GM12878 (cell line): ENCODE measurements at regions not wholly inside any gene's neighbourhood (a gene's known extent, or its start where the extent isn't known, plus 50 kb on each side); places are given as distances from the start of the nearest gene placed in this dataset.

Experiments used
- ATAC-seq: fragments of 200-7000 bp; cut with Tn5 transposase; 3 replicates; pipeline ENCODE4 v1.9.1; 2020; ENCODE audit warnings: mild to moderate bottlenecking, moderate library complexity
- BruUV-seq: library from RNA; stranded (reverse); fragments of 400-500 nt; replicated peaks from 2 replicates; lab custom pipeline; 2021; lab: Mats Ljungman, UMichigan
- CTCF ChIA-PET: fragments of 300-600 bp; sonication (Branson Sonifier 250); formaldehyde crosslinking; extraction: SDS; loops from one replicate; lab custom pipeline; 2021; ENCODE audit warnings: inconsistent platforms; lab: Yijun Ruan, JAX
- POLR2A ChIA-PET: fragments of 350-600 bp; formaldehyde crosslinking; extraction: SDS; loops from one replicate; lab custom pipeline; 2021; ENCODE audit warnings: inconsistent platforms; lab: Charles Lee
- RAD21 ChIA-PET: fragments of 300-600 bp; sonication (Branson Sonifier 250); formaldehyde crosslinking; loops from one replicate; lab custom pipeline; 2023; ENCODE audit warnings: antibody characterized with exemption; ENCODE audit not compliant: unreplicated experiment; lab: Charles Lee
- SMC1A ChIA-PET: fragments of 300-600 bp; sonication (Branson Sonifier 250); formaldehyde crosslinking; loops from one replicate; lab custom pipeline; 2023; ENCODE audit not compliant: unreplicated experiment, uncharacterized antibody; lab: Charles Lee
- DNase-seq: peaks from one replicate; pipeline ENCODE4 v3.0.0-alpha.2; 2011; ENCODE audit warnings: low read depth, low spot score
- FAIRE-seq: peaks from 3 replicates; lab custom pipeline; 2011; peaks lifted over from hg19 to GRCh38; lab: Jason Lieb, UNC
- H2AFZ ChIP-seq: 2 replicates; pipeline ENCODE4 v1.6.0; 2011; ENCODE audit warnings: low read depth, low read length, control low read depth; ENCODE audit not compliant: control insufficient read depth
- H3K27ac ChIP-seq: 2 replicates; pipeline ENCODE4 v1.5.1; 2011; ENCODE audit warnings: control low read depth; ENCODE audit not compliant: control insufficient read depth, insufficient read depth
- H3K27me3 ChIP-seq, 2 experiments: replicated peaks in 1 of 2; 2 replicates each; pipeline versions ENCODE4 v1.6.0 to v1.6.1; 2011; ENCODE audit warnings: low read length in 1 of 2; ENCODE audit not compliant: control insufficient read depth in 2 of 2, insufficient read depth in 2 of 2
- H3K36me3 ChIP-seq, 2 experiments: 2 replicates each; pipeline ENCODE4 v1.5.1; 2011; ENCODE audit warnings: low read length in 1 of 2; ENCODE audit not compliant: control insufficient read depth in 2 of 2, insufficient read depth in 2 of 2
- H3K4me1 ChIP-seq: 2 replicates; pipeline ENCODE4 v1.6.1; 2011; ENCODE audit warnings: mild to moderate bottlenecking, low read length, moderate library complexity, mixed read lengths; ENCODE audit not compliant: control insufficient read depth, insufficient read depth
- H3K4me2 ChIP-seq: 2 replicates; pipeline ENCODE4 v1.6.0; 2011; ENCODE audit warnings: control low read depth; ENCODE audit not compliant: control insufficient read depth, insufficient read depth
- H3K4me3 ChIP-seq: fragments of 200-600 bp; sonication (generic); 2 replicates; pipeline ENCODE4 v1.5.1; 2016
- H3K79me2 ChIP-seq: 2 replicates; pipeline ENCODE4 v1.6.0; 2011; ENCODE audit warnings: low read length; ENCODE audit not compliant: control insufficient read depth, insufficient read depth
- H3K9ac ChIP-seq: 2 replicates; pipeline ENCODE4 v1.8.0; 2011; ENCODE audit warnings: low read length, control low read depth, mixed read lengths; ENCODE audit not compliant: control insufficient read depth, insufficient read depth
- H3K9me3 ChIP-seq: replicated peaks from 3 replicates; pipeline ENCODE4 v1.5.1; 2011; ENCODE audit warnings: mild to moderate bottlenecking, low read length; ENCODE audit not compliant: control insufficient read depth, insufficient read depth
- H4K20me1 ChIP-seq: 2 replicates; pipeline ENCODE4 v1.6.0; 2011; ENCODE audit not compliant: control insufficient read depth, insufficient read depth
- CHD4 ChIP-seq: fragments of 200-600 bp; sonication (generic); IDR thresholded peaks from 2 replicates; pipeline ENCODE4 v1.6.1; 2016; ENCODE audit warnings: mild to moderate bottlenecking
- DPF2 ChIP-seq: fragments of 450-650 bp; IDR thresholded peaks from 2 replicates; pipeline ENCODE4 v1.6.1; 2017; ENCODE audit warnings: mild to moderate bottlenecking
- ETV6 ChIP-seq, 2 experiments: fragments of 450-650 bp in 1 of 2; IDR thresholded peaks in 1 of 2; conservative IDR thresholded peaks in 1 of 2; 2 replicates each; pipeline ENCODE4 v1.6.1; 2014; ENCODE audit warnings: antibody characterized with exemption in 1 of 2, borderline replicate concordance in 1 of 2, low read depth in 1 of 2, mild to moderate bottlenecking in 1 of 2, moderate library complexity in 1 of 2
- JUND ChIP-seq: IDR thresholded peaks from 2 replicates; pipeline ENCODE4 v1.6.1; 2012; ENCODE audit warnings: low read depth, mild to moderate bottlenecking, low read length, improper control_type of control experiment, moderate library complexity
- KLF5 ChIP-seq: fragments of 450-650 bp; IDR thresholded peaks from 2 replicates; pipeline ENCODE4 v1.6.1; 2014; ENCODE audit warnings: mild to moderate bottlenecking; ENCODE audit not compliant: partially characterized antibody
- NKRF ChIP-seq: fragments of 450-650 bp; conservative IDR thresholded peaks from 2 replicates; pipeline ENCODE4 v1.6.1; 2017; ENCODE audit warnings: mild to moderate bottlenecking, moderate library complexity
- SMC3 ChIP-seq: IDR thresholded peaks from 2 replicates; pipeline ENCODE4 v1.6.1; 2011; ENCODE audit warnings: low read length, improper control_type of control experiment, borderline replicate concordance
- SREBF1 ChIP-seq: IDR thresholded peaks from 2 replicates; pipeline ENCODE4 v1.6.1; 2012; ENCODE audit warnings: mild to moderate bottlenecking, low read length
- SUZ12 ChIP-seq: fragments of 200-600 bp; sonication (generic); IDR thresholded peaks from one replicate; pipeline ENCODE4 v1.6.1; 2018; ENCODE audit warnings: antibody characterized with exemption, mild to moderate bottlenecking; ENCODE audit not compliant: unreplicated experiment
- WGBS: methylation state at CpG from one replicate; pipeline ENCODE4 v1.1.6; 2016; ENCODE audit warnings: low lambda C conversion rate; ENCODE audit not compliant: insufficient replicate concordance, insufficient coverage; ENCODE audit errors: missing lambda C conversion rate; 5-methylcytosine and 5-hydroxymethylcytosine counted together
- in situ Hi-C: fragments of 300-500 bp; cut with MboI; formaldehyde crosslinking; loops from 9 replicates; pipeline ENCODE4 v1.14.3; 2018; ENCODE audit warnings: mixed read lengths
- intact Hi-C: fragments of 100-400 bp; cut with micrococcal nuclease; formaldehyde crosslinking; loops from one replicate; pipeline ENCODE4 v1.14.2; 2022; ENCODE audit not compliant: unreplicated experiment
- TF ChIP-seq, protein P1 (sequence below): IDR thresholded peaks from 2 replicates; pipeline ENCODE4 v1.6.1; 2011; ENCODE audit warnings: low read depth, mild to moderate bottlenecking, low read length, moderate library complexity, borderline replicate concordance; ENCODE audit errors: extremely low read depth
- TF ChIP-seq, protein P2 (sequence below): fragments of 450-650 bp; IDR thresholded peaks from 2 replicates; pipeline ENCODE4 v1.6.1; 2017; ENCODE audit warnings: antibody characterized with exemption, mild to moderate bottlenecking, moderate library complexity
- TF ChIP-seq, protein P3 (sequence below): fragments of 450-650 bp; IDR thresholded peaks from 2 replicates; pipeline ENCODE4 v1.6.1; 2018; ENCODE audit warnings: borderline replicate concordance, mild to moderate bottlenecking; ENCODE audit not compliant: partially characterized antibody

DNA sequence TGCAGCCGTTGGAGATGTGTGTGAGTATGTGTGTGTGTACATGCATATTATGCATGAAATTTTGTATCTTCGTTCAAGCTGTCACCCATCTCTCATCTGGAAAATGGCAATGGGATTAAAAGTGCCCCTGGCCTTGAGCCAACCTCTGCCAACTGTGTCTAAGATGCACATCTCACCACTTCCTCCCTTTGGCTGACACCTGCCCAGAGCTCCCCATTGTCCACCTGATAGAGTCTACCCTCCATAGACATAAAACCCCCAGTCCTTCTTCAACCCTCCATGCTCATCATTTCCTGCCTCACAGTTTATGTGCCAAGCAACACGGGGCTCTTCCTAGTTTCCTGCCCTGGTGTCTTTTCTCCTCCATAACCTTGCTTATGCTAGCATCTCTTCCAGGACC is 187.5 kb upstream of the HES1 start:
- Histone ChIP-seq H3K4me1 (no peaks in the 10 kb centered on the region), H3K27me3 (peaks cover 0 to 8% of the 10 kb centered on the region in 2 experiments; a peak in 2 of 4 replicates), H3K4me3 (no peak overlapping the region), H3K4me2 (no peak overlapping the region), H4K20me1 (no peaks in the 10 kb centered on the region), H3K79me2 (no peaks in the 10 kb centered on the region), H3K9ac (no peak overlapping the region), H3K27ac (no peak overlapping the region), H2AFZ (no peak overlapping the region), H3K9me3 (no peaks in the 10 kb centered on the region), H3K36me3 (no peaks in the 10 kb centered on the region)
- DNase-seq (no peak), FAIRE-seq (no peak), ATAC-seq (no peak)
- TF ChIP-seq SMC3, result no peak
- no peak for TF ChIP-seq KLF5
- TF ChIP-seq, protein P1, sequence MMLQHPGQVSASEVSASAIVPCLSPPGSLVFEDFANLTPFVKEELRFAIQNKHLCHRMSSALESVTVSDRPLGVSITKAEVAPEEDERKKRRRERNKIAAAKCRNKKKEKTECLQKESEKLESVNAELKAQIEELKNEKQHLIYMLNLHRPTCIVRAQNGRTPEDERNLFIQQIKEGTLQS, result no peak
- TF ChIP-seq ETV6 (conservative IDR thresholded peaks at IDR 0.05 in 1 of 2, IDR thresholded peaks at IDR 0.05 in 1 of 2; ENCODE audit: borderline replicate concordance in 1 of 2, low read depth in 1 of 2), result no peak
- no peak for TF ChIP-seq CHD4
- no peak for TF ChIP-seq SUZ12
- no peak for TF ChIP-seq JUND
- TF ChIP-seq SREBF1, result no peak
- no peak for TF ChIP-seq NKRF
- TF ChIP-seq, protein P2, sequence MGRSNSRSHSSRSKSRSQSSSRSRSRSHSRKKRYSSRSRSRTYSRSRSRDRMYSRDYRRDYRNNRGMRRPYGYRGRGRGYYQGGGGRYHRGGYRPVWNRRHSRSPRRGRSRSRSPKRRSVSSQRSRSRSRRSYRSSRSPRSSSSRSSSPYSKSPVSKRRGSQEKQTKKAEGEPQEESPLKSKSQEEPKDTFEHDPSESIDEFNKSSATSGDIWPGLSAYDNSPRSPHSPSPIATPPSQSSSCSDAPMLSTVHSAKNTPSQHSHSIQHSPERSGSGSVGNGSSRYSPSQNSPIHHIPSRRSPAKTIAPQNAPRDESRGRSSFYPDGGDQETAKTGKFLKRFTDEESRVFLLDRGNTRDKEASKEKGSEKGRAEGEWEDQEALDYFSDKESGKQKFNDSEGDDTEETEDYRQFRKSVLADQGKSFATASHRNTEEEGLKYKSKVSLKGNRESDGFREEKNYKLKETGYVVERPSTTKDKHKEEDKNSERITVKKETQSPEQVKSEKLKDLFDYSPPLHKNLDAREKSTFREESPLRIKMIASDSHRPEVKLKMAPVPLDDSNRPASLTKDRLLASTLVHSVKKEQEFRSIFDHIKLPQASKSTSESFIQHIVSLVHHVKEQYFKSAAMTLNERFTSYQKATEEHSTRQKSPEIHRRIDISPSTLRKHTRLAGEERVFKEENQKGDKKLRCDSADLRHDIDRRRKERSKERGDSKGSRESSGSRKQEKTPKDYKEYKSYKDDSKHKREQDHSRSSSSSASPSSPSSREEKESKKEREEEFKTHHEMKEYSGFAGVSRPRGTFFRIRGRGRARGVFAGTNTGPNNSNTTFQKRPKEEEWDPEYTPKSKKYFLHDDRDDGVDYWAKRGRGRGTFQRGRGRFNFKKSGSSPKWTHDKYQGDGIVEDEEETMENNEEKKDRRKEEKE, result no peak
- TF ChIP-seq DPF2, result no peak
- TF ChIP-seq, protein P3, sequence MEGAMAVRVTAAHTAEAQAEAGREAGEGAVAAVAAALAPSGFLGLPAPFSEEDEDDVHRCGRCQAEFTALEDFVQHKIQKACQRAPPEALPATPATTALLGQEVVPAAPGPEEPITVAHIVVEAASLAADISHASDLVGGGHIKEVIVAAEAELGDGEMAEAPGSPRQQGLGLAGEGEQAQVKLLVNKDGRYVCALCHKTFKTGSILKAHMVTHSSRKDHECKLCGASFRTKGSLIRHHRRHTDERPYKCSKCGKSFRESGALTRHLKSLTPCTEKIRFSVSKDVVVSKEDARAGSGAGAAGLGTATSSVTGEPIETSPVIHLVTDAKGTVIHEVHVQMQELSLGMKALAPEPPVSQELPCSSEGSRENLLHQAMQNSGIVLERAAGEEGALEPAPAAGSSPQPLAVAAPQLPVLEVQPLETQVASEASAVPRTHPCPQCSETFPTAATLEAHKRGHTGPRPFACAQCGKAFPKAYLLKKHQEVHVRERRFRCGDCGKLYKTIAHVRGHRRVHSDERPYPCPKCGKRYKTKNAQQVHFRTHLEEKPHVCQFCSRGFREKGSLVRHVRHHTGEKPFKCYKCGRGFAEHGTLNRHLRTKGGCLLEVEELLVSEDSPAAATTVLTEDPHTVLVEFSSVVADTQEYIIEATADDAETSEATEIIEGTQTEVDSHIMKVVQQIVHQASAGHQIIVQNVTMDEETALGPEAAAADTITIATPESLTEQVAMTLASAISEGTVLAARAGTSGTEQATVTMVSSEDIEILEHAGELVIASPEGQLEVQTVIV, result no peak
- in situ Hi-C loops, result no loop called here
- intact Hi-C loops, result no loop called here
- RAD21 ChIA-PET, result no interaction called here
- POLR2A ChIA-PET, result no interaction called here
- SMC1A ChIA-PET, result no interaction called here
- 8% methylated on average over 3 of the region's 3 CpGs for WGBS
- CTCF ChIA-PET, result no interaction called here
- no TSS peak for BruUV-seq
